ENCODE measurements at regions not wholly inside any gene's neighbourhood (a gene's known extent, or its start where the extent isn't known, plus 50 kb on each side); places are given as distances from the start of the nearest gene placed in this dataset.
"Not testable (repeated sequence)": the region's sequence is repeated elsewhere in the genome, so short reads cannot be mapped to it uniquely, and the experiment has no call there.

GRCh38 chr14:106280876-106281275, 754.5 kb downstream of the TMEM121 start:
- H3K9me3 ChIP-seq (ENCODE audit: control insufficient read depth, low read length): peaks cover 71% of the 10 kb centered on the region
- no peak overlapping the region for H3K4me3 ChIP-seq (ENCODE audit: extremely low read depth, insufficient read depth, low read length, poor library complexity, severe bottlenecking)
- H3K36me3 ChIP-seq (ENCODE audit: control insufficient read depth, insufficient read depth, low read length): no peaks in the 10 kb centered on the region
- H3K4me1 ChIP-seq (ENCODE audit: control insufficient read depth, insufficient read depth, low read length, poor library complexity, severe bottlenecking): no peaks in the 10 kb centered on the region
- H3K27ac ChIP-seq (ENCODE audit: low read depth, low read length, severe bottlenecking): no peak overlapping the region

- H3K4me1 ChIP-seq (ENCODE audit: control insufficient read depth, insufficient read depth, low read length, poor library complexity, severe bottlenecking): no peaks in the 10 kb centered on the region
- no peak overlapping the region for H3K27ac ChIP-seq (ENCODE audit: low read depth, low read length, severe bottlenecking)
- WGBS, 2 experiments (ENCODE audit: insufficient coverage in 2 of 2): 82 to 88% methylated on average over 33 to 35 of the region's 41 CpGs
- peaks cover 43% of the 10 kb centered on the region for H3K9me3 ChIP-seq (ENCODE audit: control insufficient read depth, low read length)
- H3K4me3 ChIP-seq (ENCODE audit: extremely low read depth, insufficient read depth, low read length, poor library complexity, severe bottlenecking): no peak overlapping the region
- H3K36me3 ChIP-seq (ENCODE audit: control insufficient read depth, insufficient read depth, low read length): no peaks in the 10 kb centered on the region
Measured at GRCh38 chr14:106286697-106287290, 760.4 kb downstream of the TMEM121 start.

GRCh38 chr14:106287506-106287905, 761.1 kb downstream of the TMEM121 start:
- no peak overlapping the region for H3K27ac ChIP-seq (ENCODE audit: low read depth, low read length, severe bottlenecking)
- H3K4me3 ChIP-seq (ENCODE audit: extremely low read depth, insufficient read depth, low read length, poor library complexity, severe bottlenecking): no peak overlapping the region
- WGBS, 2 experiments (ENCODE audit: insufficient coverage in 2 of 2): 85 to 93% methylated on average over 17 to 21 of the region's 29 CpGs
- no peaks in the 10 kb centered on the region for H3K36me3 ChIP-seq (ENCODE audit: control insufficient read depth, insufficient read depth, low read length)
- no peaks in the 10 kb centered on the region for H3K4me1 ChIP-seq (ENCODE audit: control insufficient read depth, insufficient read depth, low read length, poor library complexity, severe bottlenecking)
- H3K9me3 ChIP-seq (ENCODE audit: control insufficient read depth, low read length): peaks cover 36% of the 10 kb centered on the region

- Histone ChIP-seq H3K4me3 (ENCODE audit: extremely low read depth, insufficient read depth, low read length, poor library complexity, severe bottlenecking) (no peak overlapping the region), H3K27ac (ENCODE audit: low read depth, low read length, severe bottlenecking) (no peak overlapping the region), H3K36me3 (ENCODE audit: control insufficient read depth, insufficient read depth, low read length) (no peaks in the 10 kb centered on the region), H3K4me1 (ENCODE audit: control insufficient read depth, insufficient read depth, low read length, poor library complexity, severe bottlenecking) (no peaks in the 10 kb centered on the region), H3K9me3 (ENCODE audit: control insufficient read depth, low read length) (peaks cover 41% of the 10 kb centered on the region)
- WGBS, 2 experiments (ENCODE audit: insufficient coverage in 2 of 2): no CpG with 5 or more reads among the region's 2 CpGs
Measured at GRCh38 chr14:106291626-106292025, 765.2 kb downstream of the TMEM121 start.

GRCh38 chr14:106294324-106294723, 767.9 kb downstream of the TMEM121 start:
- Histone ChIP-seq H3K36me3 (ENCODE audit: control insufficient read depth, insufficient read depth, low read length) (no peaks in the 10 kb centered on the region), H3K4me3 (ENCODE audit: extremely low read depth, insufficient read depth, low read length, poor library complexity, severe bottlenecking) (no peak overlapping the region), H3K27ac (ENCODE audit: low read depth, low read length, severe bottlenecking) (no peak overlapping the region), H3K4me1 (ENCODE audit: control insufficient read depth, insufficient read depth, low read length, poor library complexity, severe bottlenecking) (no peaks in the 10 kb centered on the region), H3K9me3 (ENCODE audit: control insufficient read depth, low read length) (peaks cover 40% of the 10 kb centered on the region)
- 0% methylated on average over 1 of the region's 1 CpG; no CpG with 5 or more reads in 1 of the 2 experiments for WGBS, 2 experiments (ENCODE audit: insufficient coverage in 2 of 2)

GRCh38 chr14:106300951-106301510, 774.6 kb downstream of the TMEM121 start:
- H3K4me1 ChIP-seq (ENCODE audit: control insufficient read depth, insufficient read depth, low read length, poor library complexity, severe bottlenecking); H3K36me3 ChIP-seq (ENCODE audit: control insufficient read depth, insufficient read depth, low read length); H3K27ac ChIP-seq (ENCODE audit: low read depth, low read length, severe bottlenecking); H3K4me3 ChIP-seq (ENCODE audit: extremely low read depth, insufficient read depth, low read length, poor library complexity, severe bottlenecking): not testable (repeated sequence)
- H3K9me3 ChIP-seq (ENCODE audit: control insufficient read depth, low read length): peaks cover 30% of the 10 kb centered on the region
- WGBS, 2 experiments (ENCODE audit: insufficient coverage in 2 of 2): 50 to 58% methylated on average over 1 to 2 of the region's 2 CpGs

- 74 to 84% methylated on average over 2 to 4 of the region's 4 CpGs for WGBS, 2 experiments (ENCODE audit: insufficient coverage in 2 of 2)
- not testable (repeated sequence) for H3K36me3 ChIP-seq (ENCODE audit: control insufficient read depth, insufficient read depth, low read length); H3K27ac ChIP-seq (ENCODE audit: low read depth, low read length, severe bottlenecking); H3K4me1 ChIP-seq (ENCODE audit: control insufficient read depth, insufficient read depth, low read length, poor library complexity, severe bottlenecking); H3K4me3 ChIP-seq (ENCODE audit: extremely low read depth, insufficient read depth, low read length, poor library complexity, severe bottlenecking)
- peaks cover 34% of the 10 kb centered on the region for H3K9me3 ChIP-seq (ENCODE audit: control insufficient read depth, low read length)
Measured at GRCh38 chr14:106301609-106302008, 775.2 kb downstream of the TMEM121 start.

GRCh38 chr14:106302661-106303060, 776.3 kb downstream of the TMEM121 start:
- Histone ChIP-seq H3K4me3 (ENCODE audit: extremely low read depth, insufficient read depth, low read length, poor library complexity, severe bottlenecking) (no peak overlapping the region), H3K27ac (ENCODE audit: low read depth, low read length, severe bottlenecking) (no peak overlapping the region), H3K9me3 (ENCODE audit: control insufficient read depth, low read length) (peaks cover 37% of the 10 kb centered on the region), H3K36me3 (ENCODE audit: control insufficient read depth, insufficient read depth, low read length) (no peaks in the 10 kb centered on the region), H3K4me1 (ENCODE audit: control insufficient read depth, insufficient read depth, low read length, poor library complexity, severe bottlenecking) (no peaks in the 10 kb centered on the region)
- 45 to 81% methylated on average over 1 to 2 of the region's 4 CpGs for WGBS, 2 experiments (ENCODE audit: insufficient coverage in 2 of 2)

- 68 to 91% methylated on average over 3 to 4 of the region's 5 CpGs for WGBS, 2 experiments (ENCODE audit: insufficient coverage in 2 of 2)
- Histone ChIP-seq H3K4me3 (ENCODE audit: extremely low read depth, insufficient read depth, low read length, poor library complexity, severe bottlenecking) (no peak overlapping the region), H3K4me1 (ENCODE audit: control insufficient read depth, insufficient read depth, low read length, poor library complexity, severe bottlenecking) (no peaks in the 10 kb centered on the region), H3K36me3 (ENCODE audit: control insufficient read depth, insufficient read depth, low read length) (no peaks in the 10 kb centered on the region), H3K9me3 (ENCODE audit: control insufficient read depth, low read length) (peaks cover 48% of the 10 kb centered on the region), H3K27ac (ENCODE audit: low read depth, low read length, severe bottlenecking) (no peak overlapping the region)
Measured at GRCh38 chr14:106304271-106304670, 777.9 kb downstream of the TMEM121 start.

- H3K9me3 ChIP-seq (ENCODE audit: control insufficient read depth, low read length): peaks cover 56% of the 10 kb centered on the region
- H3K4me3 ChIP-seq (ENCODE audit: extremely low read depth, insufficient read depth, low read length, poor library complexity, severe bottlenecking): no peak overlapping the region
- no peaks in the 10 kb centered on the region for H3K36me3 ChIP-seq (ENCODE audit: control insufficient read depth, insufficient read depth, low read length)
- 59 to 68% methylated on average over 12 to 14 of the region's 17 CpGs for WGBS, 2 experiments (ENCODE audit: insufficient coverage in 2 of 2)
- H3K27ac ChIP-seq (ENCODE audit: low read depth, low read length, severe bottlenecking): no peak overlapping the region
- no peaks in the 10 kb centered on the region for H3K4me1 ChIP-seq (ENCODE audit: control insufficient read depth, insufficient read depth, low read length, poor library complexity, severe bottlenecking)
Measured at GRCh38 chr14:106308839-106309389, 782.5 kb downstream of the TMEM121 start.

GRCh38 chr14:106309423-106309822, 783.0 kb downstream of the TMEM121 start:
- peaks cover 58% of the 10 kb centered on the region for H3K9me3 ChIP-seq (ENCODE audit: control insufficient read depth, low read length)
- H3K27ac ChIP-seq (ENCODE audit: low read depth, low read length, severe bottlenecking): no peak overlapping the region
- no peaks in the 10 kb centered on the region for H3K36me3 ChIP-seq (ENCODE audit: control insufficient read depth, insufficient read depth, low read length)
- no peak overlapping the region for H3K4me3 ChIP-seq (ENCODE audit: extremely low read depth, insufficient read depth, low read length, poor library complexity, severe bottlenecking)
- 60 to 78% methylated on average over 1 of the region's 2 CpGs for WGBS, 2 experiments (ENCODE audit: insufficient coverage in 2 of 2)
- no peaks in the 10 kb centered on the region for H3K4me1 ChIP-seq (ENCODE audit: control insufficient read depth, insufficient read depth, low read length, poor library complexity, severe bottlenecking)
